ENCODE measurements at regions not wholly inside any gene's neighbourhood (a gene's known extent, or its start where the extent isn't known, plus 50 kb on each side); places are given as distances from the start of the nearest gene placed in this dataset.

GRCh38 chrX:145716226-145716625 is 101.4 kb upstream of the SLITRK2 start:
- Histone ChIP-seq H3K27ac (ENCODE audit: low read depth, low read length, poor library complexity, severe bottlenecking) (no peak overlapping the region), H3K36me3 (ENCODE audit: insufficient read depth, low read length) (no peaks in the 10 kb centered on the region), H3K9me2 (ENCODE audit: insufficient read depth, low read length) (no peaks in the 10 kb centered on the region), H3K79me2 (ENCODE audit: insufficient read depth, low read depth, low read length) (no peaks in the 10 kb centered on the region), H3K4me1 (ENCODE audit: insufficient read depth, low read length, poor library complexity, severe bottlenecking) (no peaks in the 10 kb centered on the region), H3K4me3 (ENCODE audit: low read depth, low read length, poor library complexity, severe bottlenecking) (no peak overlapping the region), H2AFZ (ENCODE audit: low read length) (no peak overlapping the region), H3K9me3 (ENCODE audit: low read length) (no peaks in the 10 kb centered on the region), H4K20me1 (ENCODE audit: insufficient read depth, low read length) (no peaks in the 10 kb centered on the region), H3K4me2 (ENCODE audit: low read length) (no peak overlapping the region)
- no TSS peak for BruUV-seq (replicated peaks)
- ChIA-PET POLR2A (no interaction called here), CTCF (ENCODE audit: unreplicated experiment) (no interaction called here)
- intact Hi-C loops (cut with micrococcal nuclease; ENCODE audit: unreplicated experiment): no loop called here
- DNase-seq (ENCODE audit: low spot score): no peak
- TF ChIP-seq EZH2phosphoT487 (IDR thresholded peaks at IDR 0.05; ENCODE audit: borderline replicate concordance, low read depth, low read length): no peak
- TF ChIP-seq CTCF (conservative IDR thresholded peaks at IDR 0.05; ENCODE audit: low read length): no peak

- BruUV-seq (replicated peaks): no TSS peak
- no peak for DNase-seq (ENCODE audit: low spot score)
- Histone ChIP-seq H3K79me2 (ENCODE audit: insufficient read depth, low read depth, low read length) (no peaks in the 10 kb centered on the region), H3K27ac (ENCODE audit: low read depth, low read length, poor library complexity, severe bottlenecking) (no peak overlapping the region), H3K4me2 (ENCODE audit: low read length) (no peak overlapping the region), H4K20me1 (ENCODE audit: insufficient read depth, low read length) (no peaks in the 10 kb centered on the region), H3K9me3 (ENCODE audit: low read length) (no peaks in the 10 kb centered on the region), H3K4me1 (ENCODE audit: insufficient read depth, low read length, poor library complexity, severe bottlenecking) (no peaks in the 10 kb centered on the region), H3K4me3 (ENCODE audit: low read depth, low read length, poor library complexity, severe bottlenecking) (no peak overlapping the region), H3K36me3 (ENCODE audit: insufficient read depth, low read length) (no peaks in the 10 kb centered on the region), H3K9me2 (ENCODE audit: insufficient read depth, low read length) (no peaks in the 10 kb centered on the region), H2AFZ (ENCODE audit: low read length) (no peak overlapping the region)
- ChIA-PET POLR2A (no interaction called here), CTCF (ENCODE audit: unreplicated experiment) (no interaction called here)
- TF ChIP-seq CTCF (conservative IDR thresholded peaks at IDR 0.05; ENCODE audit: low read length) (no peak), EZH2phosphoT487 (IDR thresholded peaks at IDR 0.05; ENCODE audit: borderline replicate concordance, low read depth, low read length) (no peak)
- intact Hi-C loops (cut with micrococcal nuclease; ENCODE audit: unreplicated experiment): no loop called here
Observed at GRCh38 chrX:145727476-145727875, 90.2 kb upstream of the SLITRK2 start.

- H3K4me3 ChIP-seq (ENCODE audit: low read depth, low read length, poor library complexity, severe bottlenecking): no peak overlapping the region
- TF ChIP-seq CTCF (conservative IDR thresholded peaks at IDR 0.05; ENCODE audit: low read length) (no peak), EZH2phosphoT487 (IDR thresholded peaks at IDR 0.05; ENCODE audit: borderline replicate concordance, low read depth, low read length) (no peak)
- no peak for DNase-seq (ENCODE audit: low spot score)
- no peaks in the 10 kb centered on the region for H3K36me3 ChIP-seq (ENCODE audit: insufficient read depth, low read length)
- no TSS peak for BruUV-seq (replicated peaks)
- no peak overlapping the region for H2AFZ ChIP-seq (ENCODE audit: low read length)
- intact Hi-C loops (cut with micrococcal nuclease; ENCODE audit: unreplicated experiment): no loop called here
- no peak overlapping the region for H3K27ac ChIP-seq (ENCODE audit: low read depth, low read length, poor library complexity, severe bottlenecking)
- ChIA-PET CTCF (ENCODE audit: unreplicated experiment) (no interaction called here), POLR2A (no interaction called here)
- H3K4me2 ChIP-seq (ENCODE audit: low read length): no peak overlapping the region
- H3K9me3 ChIP-seq (ENCODE audit: low read length): no peaks in the 10 kb centered on the region
- no peaks in the 10 kb centered on the region for H3K9me2 ChIP-seq (ENCODE audit: insufficient read depth, low read length)
- no peaks in the 10 kb centered on the region for H4K20me1 ChIP-seq (ENCODE audit: insufficient read depth, low read length)
- no peaks in the 10 kb centered on the region for H3K4me1 ChIP-seq (ENCODE audit: insufficient read depth, low read length, poor library complexity, severe bottlenecking)
- H3K79me2 ChIP-seq (ENCODE audit: insufficient read depth, low read depth, low read length): no peaks in the 10 kb centered on the region
Observed at GRCh38 chrX:145729635-145730034, 88.0 kb upstream of the SLITRK2 start.
